Liver (tissue), 8 donors: ENCODE measurements at regions not wholly inside any gene's neighbourhood (a gene's known extent, or its start where the extent isn't known, plus 50 kb on each side); places are given as distances from the start of the nearest gene placed in this dataset.

Experiments
- DNase-seq: peaks from one replicate; pipeline ENCODE4 v3.0.0-alpha.2; 2017; ENCODE audit warnings: low spot score
- H3K27ac ChIP-seq, 2 donors: one replicate each; pipeline ENCODE4 v1.7.0; 2013; ENCODE audit warnings: inconsistent platforms in 2 of 2, low read length in 2 of 2, control low read depth in 1 of 2, low read depth in 1 of 2, mild to moderate bottlenecking in 1 of 2
- H3K27me3 ChIP-seq, 4 donors: one replicate each; pipeline versions ENCODE4 v1.6.1 to v1.7.0; 2013; ENCODE audit warnings: low read length in 3 of 4, inconsistent platforms in 1 of 4, mild to moderate bottlenecking in 1 of 4, moderate library complexity in 1 of 4; ENCODE audit not compliant: control insufficient read depth in 4 of 4, insufficient read depth in 4 of 4
- H3K36me3 ChIP-seq, 4 donors: one replicate each; pipeline versions ENCODE4 v1.6.1 to v1.7.0; 2013; ENCODE audit warnings: low read length in 3 of 4, mild to moderate bottlenecking in 3 of 4, low read depth in 1 of 4, moderate library complexity in 1 of 4; ENCODE audit not compliant: control insufficient read depth in 4 of 4, insufficient read depth in 3 of 4
- H3K4me1 ChIP-seq, 4 donors: one replicate each; pipeline versions ENCODE4 v1.6.1 to v1.7.0; 2013; ENCODE audit warnings: low read length in 3 of 4, mild to moderate bottlenecking in 3 of 4, moderate library complexity in 1 of 4; ENCODE audit not compliant: control insufficient read depth in 4 of 4, insufficient read depth in 4 of 4
- H3K4me3 ChIP-seq, 3 donors: one replicate each; pipeline versions ENCODE4 v1.6.1 to v1.7.0; 2013; ENCODE audit warnings: low read length in 3 of 3, control low read depth in 1 of 3, low read depth in 1 of 3, mild to moderate bottlenecking in 1 of 3
- H3K9ac ChIP-seq, 2 donors: one replicate each; pipeline ENCODE4 v1.7.0; 2013; ENCODE audit warnings: low read length in 2 of 2, mild to moderate bottlenecking in 2 of 2, moderate library complexity in 2 of 2, control low read depth in 1 of 2, low read depth in 1 of 2
- H3K9me3 ChIP-seq, 4 donors: one replicate each; pipeline versions ENCODE4 v1.6.1 to v1.7.0; 2013; ENCODE audit warnings: low read length in 3 of 4; ENCODE audit not compliant: control insufficient read depth in 4 of 4
- EGR1 ChIP-seq, 2 donors: IDR thresholded peaks; 2 replicates each; pipeline ENCODE4 v1.6.1; 2016 to 2018; ENCODE audit warnings: antibody characterized with exemption in 2 of 2, low read depth in 2 of 2
- FOXA1 ChIP-seq: IDR thresholded peaks from 2 replicates; pipeline ENCODE4 v1.6.1; 2016; ENCODE audit warnings: antibody characterized with exemption
- FOXA2 ChIP-seq: IDR thresholded peaks from 2 replicates; pipeline ENCODE4 v1.6.1; 2016; ENCODE audit warnings: antibody characterized with exemption
- GABPA ChIP-seq, 2 donors: IDR thresholded peaks in 1 of 2; conservative IDR thresholded peaks in 1 of 2; 2 replicates each; pipeline ENCODE4 v1.6.1; 2016; ENCODE audit warnings: antibody characterized with exemption in 2 of 2, mild to moderate bottlenecking in 1 of 2, moderate library complexity in 1 of 2
- HNF4A ChIP-seq, 2 donors: conservative IDR thresholded peaks; 2 replicates each; pipeline ENCODE4 v1.6.1; 2016; ENCODE audit warnings: antibody characterized with exemption in 2 of 2, mild to moderate bottlenecking in 2 of 2
- JUND ChIP-seq, 2 donors: IDR thresholded peaks; 2 replicates each; pipeline ENCODE4 v1.6.1; 2016; ENCODE audit warnings: antibody characterized with exemption in 2 of 2
- RXRA ChIP-seq, 2 donors: IDR thresholded peaks; 2 replicates each; pipeline ENCODE4 v1.6.1; 2017 to 2018; ENCODE audit warnings: antibody characterized with exemption in 2 of 2, mild to moderate bottlenecking in 1 of 2
- SP1 ChIP-seq: IDR thresholded peaks from 2 replicates; pipeline ENCODE4 v1.6.1; 2018; ENCODE audit warnings: antibody characterized with exemption, mild to moderate bottlenecking
- TAF1 ChIP-seq: conservative IDR thresholded peaks from 2 replicates; pipeline ENCODE4 v1.6.1; 2016; ENCODE audit warnings: antibody characterized with exemption, mild to moderate bottlenecking
- YY1 ChIP-seq: IDR thresholded peaks from 2 replicates; pipeline ENCODE4 v1.6.1; 2016; ENCODE audit warnings: antibody characterized with exemption, mild to moderate bottlenecking
- WGBS: extraction: QIAGEN DNeasy Blood & Tissue Kit; methylation state at CpG from one replicate; pipeline ENCODE4 v1.1.7; 2013; 5-methylcytosine and 5-hydroxymethylcytosine counted together
- TF ChIP-seq, protein P1 (sequence below): IDR thresholded peaks from 2 replicates; pipeline ENCODE4 v1.6.1; 2016; ENCODE audit warnings: antibody characterized with exemption, mild to moderate bottlenecking
- TF ChIP-seq, protein P2 (sequence below): IDR thresholded peaks from 2 replicates; pipeline ENCODE4 v1.6.1; 2016; ENCODE audit warnings: antibody characterized with exemption
- TF ChIP-seq, protein P3 (sequence below): IDR thresholded peaks from 2 replicates; pipeline ENCODE4 v1.6.1; 2016; ENCODE audit warnings: antibody characterized with exemption
- TF ChIP-seq, protein P4 (sequence below): fragments of 150-350 bp; IDR thresholded peaks from 2 replicates; pipeline ENCODE4 v1.5.1; 2017; ENCODE audit warnings: improper control_type of control experiment, low read depth, low read length; ENCODE audit not compliant: missing input control
- donor health status: healthy.
- donor health status: healthy.
- donor health status: healthy.
- donor health status: healthy.
- donor health status: healthy.

DNA sequence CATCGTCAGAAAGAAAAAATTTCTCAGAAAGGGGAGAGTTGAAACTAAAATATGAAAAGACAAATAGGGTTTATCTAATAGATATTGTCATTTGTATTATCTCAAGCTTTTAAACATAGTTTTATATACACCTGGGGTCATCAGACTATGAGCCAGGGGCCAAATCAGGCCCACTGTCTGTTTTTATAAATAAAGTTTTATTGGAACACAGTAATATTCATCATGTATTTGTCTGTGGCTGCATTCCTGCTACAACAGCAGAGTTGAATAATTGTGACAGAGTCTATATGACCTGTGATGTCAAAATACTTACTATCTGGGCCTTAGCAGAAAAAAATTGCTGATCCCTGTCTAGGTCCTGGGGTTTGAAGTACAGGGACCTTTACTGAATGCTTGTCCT lies 120.5 kb upstream of the RUNX1 start (continued):
- TF ChIP-seq, protein P1, sequence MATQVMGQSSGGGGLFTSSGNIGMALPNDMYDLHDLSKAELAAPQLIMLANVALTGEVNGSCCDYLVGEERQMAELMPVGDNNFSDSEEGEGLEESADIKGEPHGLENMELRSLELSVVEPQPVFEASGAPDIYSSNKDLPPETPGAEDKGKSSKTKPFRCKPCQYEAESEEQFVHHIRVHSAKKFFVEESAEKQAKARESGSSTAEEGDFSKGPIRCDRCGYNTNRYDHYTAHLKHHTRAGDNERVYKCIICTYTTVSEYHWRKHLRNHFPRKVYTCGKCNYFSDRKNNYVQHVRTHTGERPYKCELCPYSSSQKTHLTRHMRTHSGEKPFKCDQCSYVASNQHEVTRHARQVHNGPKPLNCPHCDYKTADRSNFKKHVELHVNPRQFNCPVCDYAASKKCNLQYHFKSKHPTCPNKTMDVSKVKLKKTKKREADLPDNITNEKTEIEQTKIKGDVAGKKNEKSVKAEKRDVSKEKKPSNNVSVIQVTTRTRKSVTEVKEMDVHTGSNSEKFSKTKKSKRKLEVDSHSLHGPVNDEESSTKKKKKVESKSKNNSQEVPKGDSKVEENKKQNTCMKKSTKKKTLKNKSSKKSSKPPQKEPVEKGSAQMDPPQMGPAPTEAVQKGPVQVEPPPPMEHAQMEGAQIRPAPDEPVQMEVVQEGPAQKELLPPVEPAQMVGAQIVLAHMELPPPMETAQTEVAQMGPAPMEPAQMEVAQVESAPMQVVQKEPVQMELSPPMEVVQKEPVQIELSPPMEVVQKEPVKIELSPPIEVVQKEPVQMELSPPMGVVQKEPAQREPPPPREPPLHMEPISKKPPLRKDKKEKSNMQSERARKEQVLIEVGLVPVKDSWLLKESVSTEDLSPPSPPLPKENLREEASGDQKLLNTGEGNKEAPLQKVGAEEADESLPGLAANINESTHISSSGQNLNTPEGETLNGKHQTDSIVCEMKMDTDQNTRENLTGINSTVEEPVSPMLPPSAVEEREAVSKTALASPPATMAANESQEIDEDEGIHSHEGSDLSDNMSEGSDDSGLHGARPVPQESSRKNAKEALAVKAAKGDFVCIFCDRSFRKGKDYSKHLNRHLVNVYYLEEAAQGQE = no peak
- no peak for TF ChIP-seq RXRA (IDR thresholded peaks at IDR 0.05)
- no peak for TF ChIP-seq FOXA2
- TF ChIP-seq GABPA (IDR thresholded peaks at IDR 0.05 in 1 of 2, conservative IDR thresholded peaks at IDR 0.05 in 1 of 2) = no peak
- no peak for TF ChIP-seq HNF4A (conservative IDR thresholded peaks at IDR 0.05)
- no peak for TF ChIP-seq YY1
- TF ChIP-seq SP1 = no peak

DNA sequence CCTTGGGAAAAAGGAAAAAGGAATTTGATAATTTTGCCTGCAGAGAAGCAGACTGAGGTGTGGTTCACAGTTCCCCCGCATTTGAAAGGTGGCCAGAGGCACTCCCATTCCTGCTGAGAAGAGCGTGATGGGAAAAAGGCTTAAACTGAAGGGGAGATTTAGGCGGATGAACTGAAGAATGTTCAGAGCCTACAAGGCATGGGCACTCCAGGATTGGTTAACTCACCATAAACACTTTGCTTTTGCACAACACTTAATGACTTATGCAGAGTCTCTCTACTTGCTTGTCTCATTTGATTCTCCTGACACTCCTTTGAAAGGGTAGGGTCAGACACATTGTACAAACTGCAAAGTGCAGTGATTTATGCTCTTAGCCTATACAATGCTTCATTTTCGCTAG lies 119.6 kb upstream of the RUNX1 start:
- WGBS = 84% methylated on average over 4 of the region's 4 CpGs
- no peaks in the 10 kb centered on the region for H3K36me3 ChIP-seq
- DNase-seq = no peak
- H3K27ac ChIP-seq = no peak overlapping the region
- H3K27me3 ChIP-seq = no peaks in the 10 kb centered on the region
- H3K9me3 ChIP-seq = no peaks in the 10 kb centered on the region
- no peak overlapping the region for H3K4me3 ChIP-seq
- H3K4me1 ChIP-seq = no peaks in the 10 kb centered on the region
- no peak overlapping the region for H3K9ac ChIP-seq
- TF ChIP-seq FOXA1 (no peak), EGR1 (IDR thresholded peaks at IDR 0.05; ENCODE audit: low read depth in 2 of 2) (no peak), HNF4A (conservative IDR thresholded peaks at IDR 0.05) (no peak)
- TF ChIP-seq, protein P2, sequence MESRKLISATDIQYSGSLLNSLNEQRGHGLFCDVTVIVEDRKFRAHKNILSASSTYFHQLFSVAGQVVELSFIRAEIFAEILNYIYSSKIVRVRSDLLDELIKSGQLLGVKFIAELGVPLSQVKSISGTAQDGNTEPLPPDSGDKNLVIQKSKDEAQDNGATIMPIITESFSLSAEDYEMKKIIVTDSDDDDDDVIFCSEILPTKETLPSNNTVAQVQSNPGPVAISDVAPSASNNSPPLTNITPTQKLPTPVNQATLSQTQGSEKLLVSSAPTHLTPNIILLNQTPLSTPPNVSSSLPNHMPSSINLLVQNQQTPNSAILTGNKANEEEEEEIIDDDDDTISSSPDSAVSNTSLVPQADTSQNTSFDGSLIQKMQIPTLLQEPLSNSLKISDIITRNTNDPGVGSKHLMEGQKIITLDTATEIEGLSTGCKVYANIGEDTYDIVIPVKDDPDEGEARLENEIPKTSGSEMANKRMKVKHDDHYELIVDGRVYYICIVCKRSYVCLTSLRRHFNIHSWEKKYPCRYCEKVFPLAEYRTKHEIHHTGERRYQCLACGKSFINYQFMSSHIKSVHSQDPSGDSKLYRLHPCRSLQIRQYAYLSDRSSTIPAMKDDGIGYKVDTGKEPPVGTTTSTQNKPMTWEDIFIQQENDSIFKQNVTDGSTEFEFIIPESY = no peak

DNA sequence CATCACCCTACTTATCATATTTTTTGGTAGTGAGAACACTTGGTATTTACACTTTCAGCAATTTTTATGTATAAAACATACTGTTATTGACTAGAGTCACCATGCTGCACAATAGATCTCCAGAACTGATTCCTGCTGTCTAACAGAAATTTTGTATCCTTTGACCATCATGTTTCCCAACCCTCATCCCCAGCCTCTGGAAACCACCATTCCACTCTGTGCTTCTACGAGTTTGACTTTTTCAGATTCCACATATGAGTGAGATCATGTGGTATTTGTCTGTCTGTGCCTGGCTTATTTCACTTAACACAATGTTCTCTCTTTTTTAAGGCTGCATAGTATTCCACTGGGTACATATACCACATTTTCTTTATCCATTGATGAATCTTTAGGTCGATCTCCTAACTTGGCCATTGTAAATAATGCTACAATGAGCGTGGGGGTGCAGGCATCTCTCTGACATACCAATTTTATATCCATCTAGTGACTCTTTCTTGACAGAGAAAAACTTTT lies 115.9 kb upstream of the RUNX1 start:
- Histone ChIP-seq H3K9me3 (no peaks in the 10 kb centered on the region), H3K36me3 (no peaks in the 10 kb centered on the region), H3K9ac (no peak overlapping the region), H3K27me3 (no peaks in the 10 kb centered on the region), H3K27ac (no peak overlapping the region), H3K4me1 (no peaks in the 10 kb centered on the region), H3K4me3 (no peak overlapping the region)
- no peak for TF ChIP-seq GABPA (IDR thresholded peaks at IDR 0.05 in 1 of 2, conservative IDR thresholded peaks at IDR 0.05 in 1 of 2)
- TF ChIP-seq, protein P3, sequence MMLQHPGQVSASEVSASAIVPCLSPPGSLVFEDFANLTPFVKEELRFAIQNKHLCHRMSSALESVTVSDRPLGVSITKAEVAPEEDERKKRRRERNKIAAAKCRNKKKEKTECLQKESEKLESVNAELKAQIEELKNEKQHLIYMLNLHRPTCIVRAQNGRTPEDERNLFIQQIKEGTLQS = no peak
- TF ChIP-seq FOXA1 = no peak
- TF ChIP-seq TAF1 = no peak
- TF ChIP-seq, protein P4, sequence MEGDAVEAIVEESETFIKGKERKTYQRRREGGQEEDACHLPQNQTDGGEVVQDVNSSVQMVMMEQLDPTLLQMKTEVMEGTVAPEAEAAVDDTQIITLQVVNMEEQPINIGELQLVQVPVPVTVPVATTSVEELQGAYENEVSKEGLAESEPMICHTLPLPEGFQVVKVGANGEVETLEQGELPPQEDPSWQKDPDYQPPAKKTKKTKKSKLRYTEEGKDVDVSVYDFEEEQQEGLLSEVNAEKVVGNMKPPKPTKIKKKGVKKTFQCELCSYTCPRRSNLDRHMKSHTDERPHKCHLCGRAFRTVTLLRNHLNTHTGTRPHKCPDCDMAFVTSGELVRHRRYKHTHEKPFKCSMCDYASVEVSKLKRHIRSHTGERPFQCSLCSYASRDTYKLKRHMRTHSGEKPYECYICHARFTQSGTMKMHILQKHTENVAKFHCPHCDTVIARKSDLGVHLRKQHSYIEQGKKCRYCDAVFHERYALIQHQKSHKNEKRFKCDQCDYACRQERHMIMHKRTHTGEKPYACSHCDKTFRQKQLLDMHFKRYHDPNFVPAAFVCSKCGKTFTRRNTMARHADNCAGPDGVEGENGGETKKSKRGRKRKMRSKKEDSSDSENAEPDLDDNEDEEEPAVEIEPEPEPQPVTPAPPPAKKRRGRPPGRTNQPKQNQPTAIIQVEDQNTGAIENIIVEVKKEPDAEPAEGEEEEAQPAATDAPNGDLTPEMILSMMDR = no peak
- no peak for TF ChIP-seq JUND (IDR thresholded peaks at IDR 0.05)
- TF ChIP-seq SP1 = no peak
- DNase-seq = no peak
- WGBS = 74% methylated on average over 3 of the region's 3 CpGs
